ENCODE measurements at regions not wholly inside any gene's neighbourhood (a gene's known extent, or its start where the extent isn't known, plus 50 kb on each side); places are given as distances from the start of the nearest gene placed in this dataset.

- WGBS (ENCODE audit: insufficient coverage, insufficient read length), result no CpG with 5 or more reads among the region's 11 CpGs
- H3K27me3 ChIP-seq (ENCODE audit: control insufficient read depth, insufficient read depth, low read length), result no peaks in the 10 kb centered on the region
- H3K9me3 ChIP-seq (ENCODE audit: control insufficient read depth, insufficient read depth, low read length), result no peaks in the 10 kb centered on the region
- H3K4me1 ChIP-seq (ENCODE audit: control insufficient read depth, insufficient read depth, low read length), result peaks cover 6% of the 10 kb centered on the region; the same call in 1 of the 2 replicates
- no peak overlapping the region for H3K4me3 ChIP-seq (ENCODE audit: low read length)
- no peak for DNase-seq (ENCODE audit: low read depth, low spot score)
- no peaks in the 10 kb centered on the region for H3K36me3 ChIP-seq (ENCODE audit: control insufficient read depth, insufficient read depth, low read length)
- H3K27ac ChIP-seq (ENCODE audit: low read length), result no peak overlapping the region
These were observed 74.6 kb upstream of the L3MBTL3 start for GRCh38 chr6:129943637-129944271.

- H3K4me1 ChIP-seq (ENCODE audit: control insufficient read depth, insufficient read depth, low read length), result 0 out of 2 replicates have a peak, but pooled peaks cover 2% of the 10 kb centered on the region
- no peaks in the 10 kb centered on the region for H3K27me3 ChIP-seq (ENCODE audit: control insufficient read depth, insufficient read depth, low read length)
- H3K36me3 ChIP-seq (ENCODE audit: control insufficient read depth, insufficient read depth, low read length), result no peaks in the 10 kb centered on the region
- no peak overlapping the region for H3K4me3 ChIP-seq (ENCODE audit: low read length)
- no CpG with 5 or more reads among the region's 6 CpGs for WGBS (ENCODE audit: insufficient coverage, insufficient read length)
- H3K9me3 ChIP-seq (ENCODE audit: control insufficient read depth, insufficient read depth, low read length), result no peaks in the 10 kb centered on the region
- no peak for DNase-seq (ENCODE audit: low read depth, low spot score)
- H3K27ac ChIP-seq (ENCODE audit: low read length), result no peak overlapping the region
These were observed 77.8 kb upstream of the L3MBTL3 start for GRCh38 chr6:129940454-129941195.

GRCh38 chr6:129938249-129939020 lies 77.3 kb upstream of the TMEM244 start:
- no peak for DNase-seq (ENCODE audit: low read depth, low spot score)
- H3K27me3 ChIP-seq (ENCODE audit: control insufficient read depth, insufficient read depth, low read length), result no peaks in the 10 kb centered on the region
- no CpG with 5 or more reads among the region's 8 CpGs for WGBS (ENCODE audit: insufficient coverage, insufficient read length)
- H3K36me3 ChIP-seq (ENCODE audit: control insufficient read depth, insufficient read depth, low read length), result no peaks in the 10 kb centered on the region
- no peak overlapping the region for H3K4me3 ChIP-seq (ENCODE audit: low read length)
- no peaks in the 10 kb centered on the region for H3K4me1 ChIP-seq (ENCODE audit: control insufficient read depth, insufficient read depth, low read length)
- H3K27ac ChIP-seq (ENCODE audit: low read length), result no peak overlapping the region
- no peaks in the 10 kb centered on the region for H3K9me3 ChIP-seq (ENCODE audit: control insufficient read depth, insufficient read depth, low read length)

DNA sequence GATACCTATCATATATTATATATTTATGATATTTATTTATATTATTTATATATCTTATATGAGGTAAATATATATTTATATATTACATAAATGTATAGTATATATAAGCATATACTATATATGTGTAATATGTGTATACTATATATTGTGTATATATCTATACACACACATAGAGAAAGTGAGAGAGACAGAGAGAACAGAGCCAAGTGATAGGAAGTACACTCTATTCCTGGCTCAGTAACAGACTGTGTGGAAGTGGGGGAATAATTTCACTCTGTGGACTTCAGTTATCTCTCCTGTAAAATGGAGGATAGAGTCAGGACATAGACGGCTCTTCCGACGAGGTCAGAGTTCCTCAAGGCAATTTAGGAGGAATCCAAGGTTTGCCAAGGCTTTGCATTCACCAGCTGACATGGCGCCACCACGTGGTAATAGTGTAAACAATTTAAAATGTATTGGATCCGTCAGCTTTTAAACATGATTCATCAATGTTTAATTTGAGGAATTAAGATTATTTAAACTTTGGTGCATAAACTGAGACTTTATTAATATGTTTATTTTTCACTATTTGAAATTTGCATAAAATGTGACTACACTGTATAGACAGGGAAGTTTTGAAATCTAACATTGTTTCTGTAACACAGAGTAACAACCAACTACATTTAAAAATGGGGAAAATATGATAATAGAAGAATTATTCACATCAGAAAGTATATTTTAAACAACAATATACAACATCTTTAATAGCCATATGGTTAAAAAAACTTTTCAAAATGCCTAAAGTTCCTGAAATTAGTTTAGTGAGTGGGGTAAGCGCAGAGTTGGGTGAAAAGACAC lies 75.4 kb upstream of the TMEM244 start:
- H3K4me3 ChIP-seq (ENCODE audit: low read length), result no peak overlapping the region

DNA sequence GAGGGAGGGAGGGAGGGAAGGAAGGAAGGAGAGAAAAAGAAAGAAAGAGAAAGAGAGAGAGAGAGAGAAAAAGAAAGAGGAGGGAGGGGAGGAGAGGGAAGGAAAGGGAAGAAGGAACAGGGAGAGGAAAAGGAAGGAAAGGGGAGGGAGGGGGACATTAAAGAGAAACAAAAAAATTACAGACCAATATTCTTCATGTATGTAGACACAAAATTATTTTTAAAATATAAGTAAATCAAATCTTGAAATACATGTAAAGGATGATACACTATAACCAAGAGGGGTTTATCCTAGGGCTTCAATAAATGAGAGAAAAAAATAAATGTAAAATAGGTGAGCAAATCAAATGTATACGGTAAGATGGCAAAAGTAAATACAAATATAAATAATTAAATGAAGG lies 71.2 kb upstream of the TMEM244 start:
- Histone ChIP-seq H3K4me1 (ENCODE audit: control insufficient read depth, insufficient read depth, low read length) (no peaks in the 10 kb centered on the region), H3K9me3 (ENCODE audit: control insufficient read depth, insufficient read depth, low read length) (no peaks in the 10 kb centered on the region), H3K36me3 (ENCODE audit: control insufficient read depth, insufficient read depth, low read length) (no peaks in the 10 kb centered on the region), H3K27me3 (ENCODE audit: control insufficient read depth, insufficient read depth, low read length) (no peaks in the 10 kb centered on the region), H3K27ac (ENCODE audit: low read length) (no peak overlapping the region), H3K4me3 (ENCODE audit: low read length) (no peak overlapping the region)
- no peak for DNase-seq (ENCODE audit: low read depth, low spot score)
- WGBS (ENCODE audit: insufficient coverage, insufficient read length), result 100% methylated on average over 1 of the region's 1 CpG

More for the DNA sequence above, 75.4 kb upstream of the TMEM244 start:
- H3K4me1 ChIP-seq (ENCODE audit: control insufficient read depth, insufficient read depth, low read length), result no peaks in the 10 kb centered on the region
- WGBS (ENCODE audit: insufficient coverage, insufficient read length), result no CpG with 5 or more reads among the region's 7 CpGs
- no peak overlapping the region for H3K27ac ChIP-seq (ENCODE audit: low read length)
- no peaks in the 10 kb centered on the region for H3K36me3 ChIP-seq (ENCODE audit: control insufficient read depth, insufficient read depth, low read length)
- no peaks in the 10 kb centered on the region for H3K9me3 ChIP-seq (ENCODE audit: control insufficient read depth, insufficient read depth, low read length)
- no peaks in the 10 kb centered on the region for H3K27me3 ChIP-seq (ENCODE audit: control insufficient read depth, insufficient read depth, low read length)
- DNase-seq (ENCODE audit: low read depth, low spot score), result peak; percentile 55

GRCh38 chr6:129929433-129929832 lies 68.3 kb upstream of the TMEM244 start:
- Histone ChIP-seq H3K27me3 (ENCODE audit: control insufficient read depth, insufficient read depth, low read length) (no peaks in the 10 kb centered on the region), H3K9me3 (ENCODE audit: control insufficient read depth, insufficient read depth, low read length) (no peaks in the 10 kb centered on the region)
- DNase-seq (ENCODE audit: low read depth, low spot score), result no peak

DNA sequence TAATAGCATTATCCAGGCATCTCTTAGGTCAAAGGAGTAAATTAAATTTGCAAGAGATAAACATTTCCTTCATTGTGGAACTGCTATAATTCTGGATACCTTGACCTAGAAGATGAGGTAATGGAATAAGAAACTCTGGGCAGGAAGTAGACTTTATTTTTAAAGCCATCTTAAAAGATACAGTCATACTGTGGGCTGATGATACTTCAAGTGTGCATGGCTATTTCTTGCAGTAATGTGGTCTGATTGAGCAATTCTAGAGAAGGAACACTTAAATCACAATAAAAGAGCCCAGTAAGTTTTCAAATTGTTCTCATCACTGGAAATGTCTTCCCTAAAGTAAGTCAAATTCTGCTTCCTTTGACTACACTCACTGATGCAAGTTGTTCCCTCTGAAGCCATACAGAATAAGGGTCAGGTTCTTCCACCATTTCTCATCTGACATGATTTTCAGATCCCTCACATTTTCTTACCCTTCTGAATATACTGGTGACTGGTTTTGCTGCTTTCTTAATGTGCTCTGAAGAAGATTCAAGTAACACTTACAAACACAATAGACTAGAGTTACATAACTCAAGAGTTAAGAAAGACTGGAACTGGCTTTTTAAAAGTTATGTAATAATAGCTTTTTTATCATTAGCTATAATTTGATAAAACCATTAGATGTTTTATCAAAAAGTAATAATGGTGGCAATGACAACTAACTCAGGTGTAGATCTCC lies 62.6 kb upstream of the TMEM244 start:
- no peak overlapping the region for H3K27ac ChIP-seq (ENCODE audit: low read length)
- no peaks in the 10 kb centered on the region for H3K9me3 ChIP-seq (ENCODE audit: control insufficient read depth, insufficient read depth, low read length)
- no peaks in the 10 kb centered on the region for H3K36me3 ChIP-seq (ENCODE audit: control insufficient read depth, insufficient read depth, low read length)
- H3K4me1 ChIP-seq (ENCODE audit: control insufficient read depth, insufficient read depth, low read length), result no peaks in the 10 kb centered on the region
- H3K4me3 ChIP-seq (ENCODE audit: low read length), result no peak overlapping the region
- DNase-seq (ENCODE audit: low read depth, low spot score), result no peak
- H3K27me3 ChIP-seq (ENCODE audit: control insufficient read depth, insufficient read depth, low read length), result no peaks in the 10 kb centered on the region

More at GRCh38 chr6:129929433-129929832, 68.3 kb upstream of the TMEM244 start:
- no CpG with 5 or more reads among the region's 1 CpG for WGBS (ENCODE audit: insufficient coverage, insufficient read length)
- Histone ChIP-seq H3K4me1 (ENCODE audit: control insufficient read depth, insufficient read depth, low read length) (no peaks in the 10 kb centered on the region), H3K36me3 (ENCODE audit: control insufficient read depth, insufficient read depth, low read length) (no peaks in the 10 kb centered on the region), H3K27ac (ENCODE audit: low read length) (no peak overlapping the region), H3K4me3 (ENCODE audit: low read length) (no peak overlapping the region)

DNA sequence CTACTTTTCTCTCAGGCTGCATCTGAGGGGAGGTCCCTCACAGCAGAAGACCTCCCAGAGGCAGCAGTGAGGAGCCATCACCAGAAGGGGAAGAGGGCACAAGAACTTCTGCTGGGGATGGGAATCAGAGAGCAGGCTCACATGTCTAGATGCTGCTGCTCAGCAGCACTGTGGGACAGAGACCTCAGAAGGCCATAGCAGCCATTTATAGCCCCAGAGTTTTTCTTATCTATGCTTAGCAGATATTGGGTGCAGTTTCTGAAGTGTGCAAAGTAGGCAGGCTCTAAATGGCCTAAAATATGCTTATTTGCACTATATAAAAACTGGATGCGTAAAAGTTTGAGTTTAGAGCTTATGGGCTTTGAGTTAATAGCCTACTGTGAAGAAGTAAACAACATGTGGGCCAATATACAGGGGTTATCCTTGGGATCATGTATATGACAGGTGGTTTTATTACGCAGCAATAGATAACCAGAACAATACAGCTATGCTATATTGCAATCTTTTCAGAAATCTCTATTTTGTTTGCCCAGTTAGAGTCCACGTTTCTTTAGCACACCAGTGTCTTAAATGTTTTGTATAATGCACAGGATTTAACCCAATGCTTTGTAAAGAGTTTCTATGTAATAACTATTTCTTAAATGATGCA lies 60.2 kb upstream of the TMEM244 start:
- DNase-seq (ENCODE audit: low read depth, low spot score), result no peak
- no CpG with 5 or more reads among the region's 3 CpGs for WGBS (ENCODE audit: insufficient coverage, insufficient read length)
- H3K27me3 ChIP-seq (ENCODE audit: control insufficient read depth, insufficient read depth, low read length), result no peaks in the 10 kb centered on the region
- H3K27ac ChIP-seq (ENCODE audit: low read length), result no peak overlapping the region
- no peaks in the 10 kb centered on the region for H3K9me3 ChIP-seq (ENCODE audit: control insufficient read depth, insufficient read depth, low read length)
- H3K4me3 ChIP-seq (ENCODE audit: low read length), result no peak overlapping the region
- H3K36me3 ChIP-seq (ENCODE audit: control insufficient read depth, insufficient read depth, low read length), result no peaks in the 10 kb centered on the region
- no peaks in the 10 kb centered on the region for H3K4me1 ChIP-seq (ENCODE audit: control insufficient read depth, insufficient read depth, low read length)

DNA sequence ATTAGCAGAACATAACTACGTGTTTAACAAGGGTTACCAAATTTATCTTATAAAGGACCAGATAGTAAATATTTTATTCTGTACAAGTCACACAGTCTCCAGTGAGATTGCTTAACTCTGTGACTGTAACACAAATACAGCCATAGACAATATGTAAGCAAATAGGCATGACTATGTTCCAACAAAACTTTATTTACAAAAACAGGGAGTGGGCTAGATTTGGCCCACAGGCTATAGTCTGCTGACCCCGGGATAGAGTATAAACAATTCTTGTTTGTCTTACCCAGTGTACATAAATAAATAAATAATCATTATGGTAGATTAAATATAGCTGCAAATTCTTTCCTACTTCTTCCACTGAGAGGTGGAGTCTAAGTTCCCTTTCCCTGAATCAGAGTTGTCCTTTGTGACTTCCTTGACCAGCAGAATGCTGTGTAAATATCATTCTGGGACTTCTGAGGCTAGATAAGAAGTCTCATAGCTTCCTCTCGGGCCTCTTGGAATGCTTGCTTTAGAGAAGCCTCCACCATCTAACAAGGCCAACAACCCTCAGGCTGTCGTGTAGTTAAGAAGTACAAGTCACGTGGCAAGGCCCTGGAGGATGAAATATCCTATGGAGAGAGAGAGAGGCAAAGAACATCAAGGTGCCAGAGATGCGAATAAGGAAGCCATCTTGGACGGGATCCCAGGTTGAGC lies 59.1 kb upstream of the TMEM244 start:
- no peak for DNase-seq (ENCODE audit: low read depth, low spot score)
- no CpG with 5 or more reads among the region's 7 CpGs for WGBS (ENCODE audit: insufficient coverage, insufficient read length)

More for the DNA sequence above, 59.1 kb upstream of the TMEM244 start:
- no peak overlapping the region for H3K4me3 ChIP-seq (ENCODE audit: low read length)
- H3K9me3 ChIP-seq (ENCODE audit: control insufficient read depth, insufficient read depth, low read length), result no peaks in the 10 kb centered on the region
- no peaks in the 10 kb centered on the region for H3K4me1 ChIP-seq (ENCODE audit: control insufficient read depth, insufficient read depth, low read length)
- no peaks in the 10 kb centered on the region for H3K27me3 ChIP-seq (ENCODE audit: control insufficient read depth, insufficient read depth, low read length)
- H3K27ac ChIP-seq (ENCODE audit: low read length), result no peak overlapping the region
- H3K36me3 ChIP-seq (ENCODE audit: control insufficient read depth, insufficient read depth, low read length), result no peaks in the 10 kb centered on the region

Data from iPS DF 6.9 (cell line).